GM18502 (cell line): ENCODE measurements at regions not wholly inside any gene's neighbourhood (a gene's known extent, or its start where the extent isn't known, plus 50 kb on each side); places are given as distances from the start of the nearest gene placed in this dataset.
"Not testable (repeated sequence)": the region's sequence is repeated elsewhere in the genome, so short reads cannot be mapped to it uniquely, and the experiment has no call there.

Experiments used
- ATAC-seq: cut with Tn5 transposase; IDR thresholded peaks from one replicate; pipeline ENCODE4 v1.9.1; 2021; ENCODE audit warnings: mild to moderate bottlenecking; ENCODE audit not compliant: unreplicated experiment, poor library complexity

- no peak for ATAC-seq
These were observed 469.3 kb upstream of the CDIN1 start for GRCh38 chr15:36109943-36110658.

DNA sequence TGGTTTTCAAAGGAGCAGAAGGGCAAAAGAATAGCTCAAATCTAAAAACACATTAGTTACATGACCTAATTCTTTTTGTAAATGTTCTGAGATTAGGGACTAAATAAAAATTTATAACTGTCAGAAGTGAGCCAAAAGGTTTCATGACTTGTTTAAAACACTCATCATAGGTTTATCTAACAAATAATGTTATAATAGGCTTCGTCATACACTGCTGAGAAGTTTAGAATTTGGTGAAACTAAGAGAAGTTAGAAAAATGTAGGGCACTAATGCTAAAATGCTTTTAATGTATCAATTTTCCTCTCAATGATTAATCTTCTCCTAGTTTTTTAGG is 468.8 kb upstream of the CDIN1 start:
- ATAC-seq = no peak

GRCh38 chr15:36117296-36117787 is 462.1 kb upstream of the CDIN1 start:
- no peak for ATAC-seq

DNA sequence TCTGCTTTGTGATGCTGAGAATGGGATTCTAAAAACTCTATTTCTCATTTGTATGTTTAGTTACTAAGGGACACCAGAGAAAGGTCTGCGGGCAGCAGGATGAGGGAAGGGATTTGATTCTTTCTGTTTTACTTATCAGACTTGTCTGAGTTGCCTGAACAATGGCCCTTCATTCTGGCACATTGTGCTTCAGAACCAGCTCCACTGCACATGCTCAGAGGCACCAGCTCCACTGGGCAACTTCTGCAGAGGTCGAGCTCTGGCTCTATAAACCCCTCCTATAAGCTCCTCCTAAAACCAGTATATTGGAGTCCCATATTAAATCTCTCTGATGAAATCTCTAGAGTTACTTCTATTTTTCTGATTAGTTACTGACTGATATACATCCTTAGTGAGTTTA is 453.2 kb upstream of the CDIN1 start:
- ATAC-seq = no peak

DNA sequence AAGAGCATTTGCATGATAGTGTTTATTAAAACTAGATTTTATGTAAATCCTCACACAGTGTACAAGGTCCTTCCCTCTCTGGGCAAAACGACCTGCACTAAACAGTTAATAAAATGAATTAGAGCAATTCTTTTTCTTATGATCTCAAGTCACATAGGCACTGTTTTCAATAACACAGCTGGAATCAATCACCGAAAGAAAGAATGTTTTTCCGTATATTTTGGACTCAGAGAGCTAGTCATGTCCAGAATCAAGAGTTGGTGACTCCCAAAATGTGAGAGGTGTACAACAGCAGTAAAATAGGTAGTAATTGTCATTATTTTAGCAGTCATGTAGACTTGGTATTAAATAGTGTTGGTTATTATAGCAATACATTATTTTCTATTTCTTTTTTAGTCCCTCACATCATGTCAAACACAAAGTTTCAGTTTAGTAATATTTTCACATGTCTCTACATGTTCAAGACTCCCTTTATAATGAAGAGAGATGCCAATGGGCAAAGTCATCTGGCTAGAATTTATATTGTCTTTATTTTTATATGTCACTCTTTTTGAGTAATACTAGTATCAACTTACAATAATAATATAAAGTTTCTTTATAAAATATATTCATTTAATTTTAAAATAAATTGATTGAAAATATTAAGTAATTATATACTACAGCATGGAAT is 448.6 kb upstream of the CDIN1 start:
- ATAC-seq = no peak

DNA sequence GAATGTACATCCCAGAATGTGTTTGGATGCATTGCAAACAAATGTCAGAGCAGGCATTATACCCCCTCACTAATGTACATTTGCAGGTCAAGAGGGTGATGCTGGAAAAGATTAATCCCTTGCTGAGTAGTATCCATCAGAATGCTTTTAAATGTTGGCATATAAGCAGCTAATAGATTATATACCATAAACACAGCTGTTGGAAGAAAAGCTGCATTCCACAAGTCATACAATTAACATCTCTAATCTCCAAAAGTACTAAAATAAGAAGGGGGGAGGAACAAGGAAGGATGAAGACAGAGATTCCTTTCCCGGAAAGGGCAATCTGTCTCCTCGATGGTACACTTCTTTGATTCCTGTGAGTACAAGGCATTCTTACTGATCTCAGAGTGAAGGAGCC is 445.7 kb upstream of the CDIN1 start:
- no peak for ATAC-seq

DNA sequence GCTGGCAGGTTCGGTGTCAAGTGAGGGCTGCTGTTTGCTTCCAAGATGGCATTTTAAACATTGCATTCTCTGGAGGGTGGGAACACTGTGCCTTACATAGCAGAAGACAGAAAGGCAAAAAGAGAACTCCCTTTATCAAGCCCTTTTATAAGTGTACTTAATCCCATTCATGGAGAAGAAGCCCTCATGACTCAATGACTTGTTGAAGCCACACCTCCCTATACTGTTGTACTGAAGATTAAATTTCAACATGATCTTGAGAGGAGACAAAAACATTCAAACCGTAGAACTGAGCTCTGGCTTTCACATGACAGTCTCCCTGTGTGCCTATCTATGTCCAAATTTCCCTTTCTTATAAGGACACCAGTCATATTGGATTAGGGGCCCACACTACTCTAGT is 443.4 kb upstream of the CDIN1 start:
- no peak for ATAC-seq

DNA sequence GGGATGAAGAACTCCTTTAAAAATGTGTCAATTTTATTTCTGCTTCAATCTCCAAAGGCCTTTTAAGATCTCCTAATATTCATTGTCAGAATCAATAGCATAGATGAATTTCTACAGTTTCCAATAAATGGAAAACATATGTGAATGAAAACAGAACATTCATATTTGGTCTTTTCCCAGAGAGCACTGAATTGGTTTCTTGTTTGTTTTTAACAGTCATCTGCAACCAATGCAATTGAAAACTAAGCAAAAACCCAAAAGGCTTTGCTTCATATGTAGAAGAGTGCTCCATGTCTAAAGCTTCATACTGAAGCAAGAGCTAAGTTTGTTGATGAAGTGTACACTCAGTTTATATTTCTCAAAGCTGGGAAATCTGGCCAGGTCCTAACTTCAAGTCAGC is 426.5 kb upstream of the CDIN1 start:
- ATAC-seq = no peak

GRCh38 chr15:36156879-36157427 is 422.5 kb upstream of the CDIN1 start:
- ATAC-seq = no peak

GRCh38 chr15:36160351-36160750 is 419.1 kb upstream of the CDIN1 start:
- no peak for ATAC-seq

- no peak for ATAC-seq
These were observed 418.3 kb upstream of the CDIN1 start for GRCh38 chr15:36161108-36161507.

- ATAC-seq = no peak
These were observed 417.6 kb upstream of the CDIN1 start for GRCh38 chr15:36161771-36162212.

DNA sequence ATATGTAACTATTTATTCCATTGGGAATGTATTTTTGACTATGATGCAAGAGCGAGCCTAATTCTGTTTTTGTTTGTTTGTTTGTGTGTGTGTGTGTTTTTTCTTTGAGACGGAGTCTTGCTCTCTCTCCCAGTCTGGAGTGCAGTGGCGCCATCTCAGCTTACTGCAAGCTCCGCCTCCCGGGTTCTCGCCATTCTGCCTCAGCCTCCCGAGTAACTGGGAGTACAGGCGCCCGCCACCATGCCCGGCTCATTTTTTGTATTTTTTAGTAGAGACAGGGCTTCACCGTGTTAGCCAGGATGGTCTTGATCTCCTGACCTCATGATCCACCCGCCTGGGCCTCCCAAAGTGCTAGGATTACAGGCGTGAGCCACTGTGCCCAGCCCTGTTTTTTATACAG is 415.4 kb upstream of the CDIN1 start:
- not testable (repeated sequence) for ATAC-seq

DNA sequence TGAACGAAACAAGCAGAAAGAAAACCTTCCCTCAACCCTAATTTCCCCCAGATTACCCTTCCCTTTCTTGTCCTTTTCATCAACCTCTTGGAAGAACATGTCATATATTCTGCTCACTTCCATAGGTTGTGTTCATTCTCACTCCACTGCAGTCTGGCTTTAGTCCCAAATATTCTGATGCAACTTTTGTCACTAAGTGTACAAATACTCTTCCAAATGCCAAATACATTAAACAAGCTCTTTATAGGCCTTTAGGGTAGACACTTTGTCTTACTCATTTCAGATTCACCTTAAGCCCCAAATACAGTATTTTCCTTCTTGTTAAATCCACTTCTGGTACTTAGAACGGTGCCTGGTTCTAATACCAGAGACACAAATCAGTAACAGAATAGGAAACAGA is 406.5 kb upstream of the CDIN1 start:
- ATAC-seq = no peak

DNA sequence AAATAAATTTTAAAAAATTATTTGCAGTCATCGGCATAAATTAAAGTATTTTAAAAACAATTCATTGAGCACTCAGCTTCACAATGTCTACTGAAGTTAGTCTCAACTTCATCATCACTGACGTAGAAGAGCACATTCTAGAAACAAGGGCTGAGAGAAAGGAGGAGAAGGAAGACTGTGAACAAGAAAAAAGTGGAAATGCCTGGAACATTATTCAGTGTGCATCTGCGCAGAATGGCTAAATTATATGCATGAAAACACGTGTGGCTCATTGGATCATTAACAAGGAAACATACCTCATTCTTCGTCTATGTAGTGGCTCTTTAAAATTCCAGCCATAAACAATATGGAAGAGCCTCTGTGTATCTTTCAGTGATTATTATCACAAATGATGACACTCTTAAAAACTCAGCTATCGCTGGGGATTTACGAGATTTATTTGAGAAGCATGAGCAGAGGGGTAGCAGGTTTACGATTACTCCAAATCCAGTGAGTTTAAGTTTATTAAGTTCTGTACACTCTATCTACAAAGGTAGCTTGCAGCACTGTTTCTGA is 404.2 kb upstream of the CDIN1 start:
- no peak for ATAC-seq

- no peak for ATAC-seq
These were observed 403.6 kb upstream of the CDIN1 start for GRCh38 chr15:36175741-36176291.

DNA sequence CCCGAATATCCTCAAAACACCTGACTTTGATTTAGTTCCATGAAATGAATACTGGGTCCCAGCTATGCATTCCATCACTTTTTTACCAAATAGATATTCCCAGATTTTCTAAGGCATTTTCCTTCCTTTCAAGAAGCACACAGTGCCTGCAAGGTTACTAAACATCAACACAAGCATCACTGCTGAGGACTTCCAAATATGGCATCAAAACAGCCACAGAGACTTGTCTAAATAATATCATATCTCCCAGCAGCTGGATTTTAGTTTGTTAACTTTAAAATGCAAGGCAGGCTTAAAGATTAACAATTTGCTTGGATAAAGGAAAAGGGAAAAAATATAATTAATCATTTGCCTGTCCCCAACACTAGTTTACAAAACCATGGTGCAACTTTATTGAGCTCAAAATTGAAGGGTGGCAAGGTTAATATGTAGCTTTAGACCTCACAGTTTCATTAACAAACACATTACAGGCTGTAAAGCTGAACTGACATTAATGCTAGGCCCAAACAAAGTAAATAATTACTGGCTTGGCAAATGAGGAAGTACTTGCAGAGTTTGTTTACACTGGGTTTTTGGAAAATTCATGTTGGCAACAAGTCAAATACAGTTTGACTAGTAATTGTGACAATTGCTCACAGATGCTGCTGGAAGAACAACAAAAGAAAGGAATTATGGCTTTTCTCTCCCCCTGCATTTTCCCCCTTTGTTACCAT is 401.7 kb upstream of the CDIN1 start:
- ATAC-seq = no peak

DNA sequence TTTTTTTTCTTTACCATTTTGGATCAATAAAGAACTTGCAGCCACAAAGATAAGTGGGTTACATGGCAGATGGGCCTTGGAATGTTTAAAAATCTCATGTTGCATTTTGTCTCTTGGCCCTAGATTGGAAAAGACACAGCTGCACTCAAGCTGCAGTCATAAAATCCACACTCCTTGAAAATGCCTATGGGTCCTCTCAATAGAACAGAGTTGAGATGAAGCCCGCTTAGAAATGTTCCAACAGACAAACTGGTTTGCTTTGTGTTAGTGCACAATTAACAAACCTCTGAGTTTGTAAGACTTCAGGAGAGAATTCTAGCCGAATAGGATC is 401.2 kb upstream of the CDIN1 start:
- ATAC-seq = no peak

GRCh38 chr15:36183201-36183600 is 396.2 kb upstream of the CDIN1 start:
- ATAC-seq = no peak

- no peak for ATAC-seq
These were observed 394.0 kb upstream of the CDIN1 start for GRCh38 chr15:36185438-36185837.

DNA sequence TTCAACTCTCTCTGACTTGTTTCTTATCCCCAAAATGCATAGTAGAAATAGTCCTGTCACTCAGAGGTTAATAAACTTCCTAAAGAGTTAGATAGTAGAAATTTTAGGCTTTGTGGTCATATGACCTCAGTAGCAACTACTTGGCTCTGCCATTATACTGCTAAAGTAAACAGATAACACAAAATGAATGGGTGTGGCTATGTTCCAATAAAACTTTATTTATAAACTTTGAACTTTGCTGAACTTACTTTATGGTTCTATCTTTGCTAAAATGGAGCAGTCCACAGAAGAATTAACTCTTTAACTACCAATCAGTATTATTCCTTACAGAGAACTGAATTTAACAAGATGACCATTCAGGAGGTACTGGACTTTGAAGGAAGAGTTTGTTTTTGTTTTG is 393.6 kb upstream of the CDIN1 start:
- no peak for ATAC-seq
